NCI-H82 (cell line): ENCODE measurements at regions not wholly inside any gene's neighbourhood (a gene's known extent, or its start where the extent isn't known, plus 50 kb on each side); places are given as distances from the start of the nearest gene placed in this dataset.
A peak's percentile ranks its signal among the peaks of the same experiment; 100 is the strongest.

Experiments
- DNase-seq: peaks from one replicate; lab custom pipeline; 2025; lab: John Stamatoyannopoulos, UW

- no peak for DNase-seq
These were observed 660.7 kb downstream of the GALR1 start for GRCh38 chr18:77910347-77910746.

DNA sequence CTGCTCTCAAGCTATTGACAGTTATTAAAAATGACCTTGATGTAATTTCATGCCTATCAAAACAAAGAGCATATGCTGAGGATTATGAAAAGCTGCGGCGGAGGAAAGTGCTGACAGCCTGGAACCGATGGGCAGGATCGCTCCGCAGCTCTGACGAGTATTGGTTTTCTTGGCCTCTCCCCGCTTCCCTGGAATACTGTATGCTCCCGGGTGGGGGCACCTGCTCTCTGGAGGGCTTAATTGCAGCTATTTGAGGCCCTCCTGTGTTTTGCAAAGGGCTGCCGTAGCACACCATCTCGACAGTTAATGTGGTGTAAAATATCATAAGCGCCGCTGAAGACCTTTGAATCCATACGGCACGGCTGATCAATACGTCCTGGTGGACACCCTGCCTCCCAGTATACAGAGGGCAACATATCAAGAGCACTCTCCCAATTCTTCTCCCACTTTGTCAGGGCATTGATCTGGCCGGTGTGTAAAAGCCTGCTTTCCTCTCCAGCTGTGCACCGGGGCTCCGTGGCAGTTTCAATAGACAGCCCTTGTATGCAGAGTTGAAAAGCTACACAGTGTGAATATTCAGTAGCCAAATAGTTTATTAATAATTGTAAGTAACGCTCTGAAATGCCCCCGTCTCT lies 662.4 kb downstream of the GALR1 start:
- peak; percentile 36 for DNase-seq

- no peak for DNase-seq
These were observed 669.1 kb downstream of the GALR1 start for GRCh38 chr18:77918730-77919129.

DNA sequence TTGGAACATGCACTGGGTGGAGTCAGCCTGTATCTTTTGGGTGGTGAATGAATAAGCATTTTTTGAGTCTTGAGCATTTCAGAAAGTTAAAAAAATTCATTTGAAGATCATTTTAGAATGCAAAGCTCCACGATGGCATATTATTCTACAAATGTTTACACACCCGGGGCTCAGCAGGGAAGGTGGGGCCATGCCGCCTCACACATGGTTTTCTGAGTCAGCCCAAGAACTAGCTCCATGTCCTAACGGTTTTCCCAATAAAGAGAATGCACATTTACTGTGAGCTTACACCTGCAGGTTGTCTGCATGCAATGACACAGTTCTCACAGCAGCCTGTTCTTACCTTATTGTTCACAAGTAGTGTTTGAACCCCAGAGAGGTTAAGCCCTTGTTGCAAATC lies 670.3 kb downstream of the GALR1 start:
- no peak for DNase-seq

DNA sequence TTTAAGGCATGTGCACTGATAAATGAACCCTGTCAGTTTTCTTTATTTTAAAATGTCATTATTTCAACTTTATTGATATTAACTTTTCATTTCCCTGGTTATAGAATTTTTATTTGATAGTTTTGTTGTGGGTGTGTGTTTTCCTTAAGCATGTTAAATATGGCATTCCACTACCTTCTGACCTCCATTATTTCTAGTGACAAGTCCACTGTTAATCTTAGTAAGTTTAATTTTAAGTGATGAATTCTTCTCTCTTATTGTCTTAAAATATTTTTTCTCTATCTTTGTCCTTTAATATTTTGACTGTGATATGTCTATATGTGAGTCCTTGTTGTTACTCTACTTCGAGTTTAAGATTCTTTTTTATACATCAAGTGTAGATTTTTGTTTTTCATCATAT lies 685.7 kb downstream of the GALR1 start:
- no peak for DNase-seq

DNA sequence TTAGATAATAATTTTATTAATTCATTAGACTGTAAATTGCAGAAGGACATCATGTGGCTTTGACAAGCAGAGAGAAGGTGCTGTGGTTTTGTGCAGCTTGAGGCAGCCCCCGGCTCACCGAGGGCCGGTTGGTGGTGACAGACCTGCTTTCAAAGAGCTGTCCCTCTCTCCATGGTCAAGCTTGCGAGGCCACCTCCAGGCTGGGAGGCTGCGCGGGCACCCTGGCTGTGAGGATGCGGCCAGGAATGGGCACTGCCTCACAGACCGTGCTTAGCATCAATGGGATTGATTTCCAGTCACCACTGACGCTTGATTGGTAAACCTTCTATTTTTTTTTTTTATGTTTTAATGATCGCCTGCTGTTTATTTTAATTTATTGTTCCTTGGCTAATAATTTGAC lies 690.9 kb downstream of the GALR1 start:
- DNase-seq = no peak

GRCh38 chr18:77944533-77944932 lies 694.9 kb downstream of the GALR1 start:
- DNase-seq = no peak

DNA sequence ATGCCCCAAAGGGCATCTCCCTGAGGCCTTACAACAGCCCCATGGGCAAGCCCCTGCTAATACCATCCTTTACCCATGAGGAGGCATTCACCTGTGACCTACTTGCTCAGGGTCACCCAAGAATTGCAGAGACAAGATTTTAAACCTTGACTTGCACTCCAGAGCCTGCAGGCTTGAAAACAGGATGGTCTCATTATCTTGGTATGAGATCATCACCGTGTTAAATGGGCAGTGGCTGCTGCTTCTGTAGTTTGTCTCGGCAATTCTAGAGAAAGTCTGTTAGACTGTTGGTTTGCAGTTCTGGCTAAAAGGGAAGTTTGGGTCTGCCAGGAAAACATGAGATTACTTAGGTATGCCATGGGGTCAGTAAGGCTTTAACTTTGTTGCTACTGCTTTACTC lies 698.9 kb downstream of the GALR1 start:
- DNase-seq = no peak

GRCh38 chr18:77949355-77949973 lies 699.8 kb downstream of the GALR1 start:
- no peak for DNase-seq

- DNase-seq = peak; percentile 60
These were observed 709.6 kb downstream of the GALR1 start for GRCh38 chr18:77959248-77959647.

- DNase-seq = peak; percentile 67
These were observed 711.3 kb downstream of the GALR1 start for GRCh38 chr18:77960791-77961410.

- no peak for DNase-seq
These were observed 717.4 kb downstream of the GALR1 start for GRCh38 chr18:77967071-77967470.

GRCh38 chr18:77967791-77968190 lies 718.1 kb downstream of the GALR1 start:
- no peak for DNase-seq

DNA sequence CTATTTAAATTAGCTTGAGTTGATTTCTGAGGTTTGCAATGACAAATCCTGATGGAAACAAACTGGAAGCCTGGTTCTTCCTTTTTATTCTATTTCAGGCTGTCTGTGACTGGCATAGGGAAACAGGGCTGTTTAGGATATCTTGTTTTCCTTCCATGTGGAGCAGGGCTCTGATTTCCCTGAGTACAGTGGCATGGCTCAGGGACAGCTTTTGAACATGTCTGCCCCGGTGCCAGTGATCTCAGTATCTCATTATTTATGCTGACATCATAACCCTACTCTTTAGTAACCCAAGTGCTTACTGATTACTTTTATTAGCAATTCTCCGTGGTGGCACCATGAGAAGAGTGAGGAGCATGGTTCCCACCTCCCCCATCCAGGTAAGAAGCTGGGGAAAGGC lies 720.3 kb downstream of the GALR1 start:
- DNase-seq = no peak

GRCh38 chr18:77970814-77971213 lies 721.2 kb downstream of the GALR1 start:
- no peak for DNase-seq

GRCh38 chr18:77973745-77974144 lies 724.1 kb downstream of the GALR1 start:
- DNase-seq = no peak

DNA sequence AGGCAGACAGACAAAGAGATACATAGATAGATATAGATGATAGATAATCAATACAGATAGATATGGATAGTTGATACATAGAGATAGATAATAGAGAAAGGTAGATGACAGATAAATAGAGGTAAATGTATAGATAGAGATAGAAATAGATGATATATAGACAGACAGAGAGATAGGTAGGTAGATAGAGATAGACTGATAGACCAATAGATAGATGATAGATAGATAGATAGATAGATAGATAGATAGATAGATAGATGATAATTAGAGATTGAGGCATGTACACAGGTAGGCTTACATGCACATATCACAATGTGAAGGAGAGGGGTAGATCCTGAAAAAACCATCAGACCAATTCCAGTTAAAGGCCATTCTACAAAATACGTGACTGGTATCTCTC lies 724.7 kb downstream of the GALR1 start:
- no peak for DNase-seq

DNA sequence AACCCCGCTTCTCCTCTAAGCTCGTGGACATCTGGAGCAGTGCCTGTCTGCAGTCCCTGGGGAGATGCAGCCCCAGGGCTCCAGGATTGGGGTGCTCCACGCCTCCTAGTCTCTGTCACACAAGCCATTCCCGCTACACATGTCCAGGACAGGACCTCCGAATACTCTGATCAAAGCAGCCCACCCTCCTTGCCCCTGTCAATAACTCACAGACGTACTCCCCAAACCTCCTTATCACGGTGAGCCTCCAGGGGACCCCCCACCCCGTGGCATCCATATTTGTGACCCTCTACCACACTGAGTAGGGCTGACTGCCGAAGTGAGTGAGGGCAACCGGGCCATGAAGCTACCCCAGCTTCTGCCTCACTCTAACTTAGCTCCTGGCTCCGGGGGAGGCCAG lies 727.7 kb downstream of the GALR1 start:
- no peak for DNase-seq

DNA sequence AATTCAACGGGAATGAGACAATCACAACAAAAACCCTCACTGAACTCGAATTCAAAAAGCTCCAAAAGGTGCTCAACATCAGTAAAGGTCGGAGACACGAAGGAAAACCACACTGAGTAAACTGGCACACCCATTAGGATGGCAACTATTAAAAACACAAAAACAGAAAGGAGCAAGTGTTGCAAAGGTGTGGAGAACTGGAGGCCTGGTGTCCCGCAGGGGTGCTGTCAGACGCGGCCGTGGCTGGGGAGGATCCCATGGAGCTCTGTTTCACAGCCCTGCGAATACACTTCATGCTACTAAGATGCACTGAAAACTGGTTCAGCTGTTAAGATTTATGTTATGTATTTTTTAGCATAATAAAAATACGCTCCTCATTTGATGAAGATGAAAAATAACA lies 730.6 kb downstream of the GALR1 start:
- DNase-seq = no peak

DNA sequence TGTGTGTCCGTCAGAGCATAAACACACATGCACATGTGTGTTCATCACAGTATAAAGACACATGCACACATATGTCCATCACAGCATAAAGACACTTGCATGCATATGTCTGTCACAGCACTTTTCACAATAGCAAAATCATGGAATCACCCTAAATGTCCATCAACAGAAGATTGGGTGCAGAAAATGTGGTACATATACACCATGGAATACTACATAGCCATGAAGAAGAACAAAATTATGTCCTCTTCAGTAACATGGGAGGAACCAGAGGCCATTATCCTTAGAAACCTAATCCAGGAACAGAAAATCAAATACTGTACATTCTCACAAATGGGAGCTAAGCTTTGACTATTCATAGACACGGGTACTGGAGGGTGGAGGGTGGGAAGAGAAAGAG lies 732.2 kb downstream of the GALR1 start:
- no peak for DNase-seq

- no peak for DNase-seq
These were observed 733.6 kb downstream of the GALR1 start for GRCh38 chr18:77983270-77983669.

DNA sequence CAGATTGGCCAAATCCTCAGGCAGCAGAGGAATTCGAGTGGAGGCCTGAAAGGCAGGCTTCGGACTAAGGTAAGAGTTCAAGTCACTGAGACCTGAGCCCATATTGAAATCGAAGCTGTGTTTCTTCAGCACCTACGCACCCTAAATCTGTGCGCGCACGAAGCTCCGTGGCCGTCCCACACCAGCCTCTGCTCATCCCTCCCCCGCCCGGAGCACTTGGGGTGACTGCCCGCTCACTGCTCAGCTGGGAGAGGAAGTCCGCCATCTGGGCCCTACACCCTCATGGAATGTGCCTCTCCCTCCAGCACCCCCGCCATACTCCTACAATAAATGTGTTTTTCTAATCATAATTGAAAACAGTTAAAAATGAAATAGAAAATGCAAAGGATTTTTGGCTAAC lies 734.5 kb downstream of the GALR1 start:
- DNase-seq = peak; percentile 32

- DNase-seq = no peak
These were observed 735.2 kb downstream of the GALR1 start for GRCh38 chr18:77984833-77985232.
